ENCODE measurements at regions not wholly inside any gene's neighbourhood (a gene's known extent, or its start where the extent isn't known, plus 50 kb on each side); places are given as distances from the start of the nearest gene placed in this dataset.
"Not testable (repeated sequence)": the region's sequence is repeated elsewhere in the genome, so short reads cannot be mapped to it uniquely, and the experiment has no call there.

- not testable (repeated sequence) for H3K9me3 Mint-ChIP-seq; DNase-seq (ENCODE audit: low spot score); H3K27me3 Mint-ChIP-seq (ENCODE audit: low read depth); H3K36me3 Mint-ChIP-seq (ENCODE audit: low read depth); H3K4me1 Mint-ChIP-seq (ENCODE audit: low read depth); H3K27ac Mint-ChIP-seq; H3K4me3 Mint-ChIP-seq
Observed at GRCh38 chr10:81207359-81207758, 667.6 kb upstream of the NRG3 start.

- no peaks in the 10 kb centered on the region for H3K36me3 Mint-ChIP-seq (ENCODE audit: low read depth)
- no peaks in the 10 kb centered on the region for H3K9me3 Mint-ChIP-seq
- H3K4me3 Mint-ChIP-seq, result no peak overlapping the region
- no peak overlapping the region for H3K27ac Mint-ChIP-seq
- no peaks in the 10 kb centered on the region for H3K27me3 Mint-ChIP-seq (ENCODE audit: low read depth)
- no peak for DNase-seq (ENCODE audit: low spot score)
- no peaks in the 10 kb centered on the region for H3K4me1 Mint-ChIP-seq (ENCODE audit: low read depth)
Observed at GRCh38 chr10:81213370-81213769, 661.6 kb upstream of the NRG3 start.

GRCh38 chr10:81215498-81215897 is 659.5 kb upstream of the NRG3 start:
- no peak for DNase-seq (ENCODE audit: low spot score)
- Mint-ChIP-seq H3K9me3 (no peaks in the 10 kb centered on the region), H3K36me3 (ENCODE audit: low read depth) (no peaks in the 10 kb centered on the region), H3K27me3 (ENCODE audit: low read depth) (no peaks in the 10 kb centered on the region), H3K27ac (no peak overlapping the region), H3K4me3 (no peak overlapping the region), H3K4me1 (ENCODE audit: low read depth) (no peaks in the 10 kb centered on the region)

GRCh38 chr10:81216949-81217348 is 658.0 kb upstream of the NRG3 start:
- no peaks in the 10 kb centered on the region for H3K27me3 Mint-ChIP-seq (ENCODE audit: low read depth)
- no peak overlapping the region for H3K27ac Mint-ChIP-seq
- no peak for DNase-seq (ENCODE audit: low spot score)
- H3K9me3 Mint-ChIP-seq, result no peaks in the 10 kb centered on the region
- no peaks in the 10 kb centered on the region for H3K36me3 Mint-ChIP-seq (ENCODE audit: low read depth)
- H3K4me3 Mint-ChIP-seq, result no peak overlapping the region
- H3K4me1 Mint-ChIP-seq (ENCODE audit: low read depth), result no peaks in the 10 kb centered on the region

GRCh38 chr10:81218307-81218706 is 656.7 kb upstream of the NRG3 start:
- Mint-ChIP-seq H3K36me3 (ENCODE audit: low read depth) (no peaks in the 10 kb centered on the region), H3K9me3 (no peaks in the 10 kb centered on the region), H3K4me1 (ENCODE audit: low read depth) (no peaks in the 10 kb centered on the region), H3K27ac (no peak overlapping the region), H3K4me3 (no peak overlapping the region), H3K27me3 (ENCODE audit: low read depth) (no peaks in the 10 kb centered on the region)
- no peak for DNase-seq (ENCODE audit: low spot score)

- Mint-ChIP-seq H3K36me3 (ENCODE audit: low read depth) (no peaks in the 10 kb centered on the region), H3K4me3 (no peak overlapping the region), H3K27me3 (ENCODE audit: low read depth) (no peaks in the 10 kb centered on the region), H3K9me3 (no peaks in the 10 kb centered on the region), H3K27ac (no peak overlapping the region), H3K4me1 (ENCODE audit: low read depth) (no peaks in the 10 kb centered on the region)
- no peak for DNase-seq (ENCODE audit: low spot score)
Observed at GRCh38 chr10:81219758-81220157, 655.2 kb upstream of the NRG3 start.

GRCh38 chr10:81248886-81249285 is 626.1 kb upstream of the NRG3 start:
- no peak for DNase-seq (ENCODE audit: low spot score)
- Mint-ChIP-seq H3K4me3 (no peak overlapping the region), H3K36me3 (ENCODE audit: low read depth) (no peaks in the 10 kb centered on the region), H3K9me3 (peaks cover 3% of the 10 kb centered on the region), H3K4me1 (ENCODE audit: low read depth) (no peaks in the 10 kb centered on the region), H3K27ac (no peak overlapping the region), H3K27me3 (ENCODE audit: low read depth) (no peaks in the 10 kb centered on the region)

- no peak for DNase-seq (ENCODE audit: low spot score)
- H3K27me3 Mint-ChIP-seq (ENCODE audit: low read depth), result no peaks in the 10 kb centered on the region
- H3K4me3 Mint-ChIP-seq, result no peak overlapping the region
- no peaks in the 10 kb centered on the region for H3K9me3 Mint-ChIP-seq
- H3K27ac Mint-ChIP-seq, result no peak overlapping the region
- no peaks in the 10 kb centered on the region for H3K4me1 Mint-ChIP-seq (ENCODE audit: low read depth)
- H3K36me3 Mint-ChIP-seq (ENCODE audit: low read depth), result no peaks in the 10 kb centered on the region
Observed at GRCh38 chr10:81251457-81252115, 623.4 kb upstream of the NRG3 start.

- H3K9me3 Mint-ChIP-seq; H3K27ac Mint-ChIP-seq; H3K27me3 Mint-ChIP-seq (ENCODE audit: low read depth); H3K36me3 Mint-ChIP-seq (ENCODE audit: low read depth); DNase-seq (ENCODE audit: low spot score); H3K4me1 Mint-ChIP-seq (ENCODE audit: low read depth); H3K4me3 Mint-ChIP-seq: not testable (repeated sequence)
Observed at GRCh38 chr10:81264991-81265390, 610.0 kb upstream of the NRG3 start.

- H3K27me3 Mint-ChIP-seq (ENCODE audit: low read depth), result no peaks in the 10 kb centered on the region
- H3K27ac Mint-ChIP-seq, result no peak overlapping the region
- H3K36me3 Mint-ChIP-seq (ENCODE audit: low read depth), result no peaks in the 10 kb centered on the region
- peaks cover 21% of the 10 kb centered on the region for H3K9me3 Mint-ChIP-seq
- H3K4me3 Mint-ChIP-seq, result no peak overlapping the region
- DNase-seq (ENCODE audit: low spot score), result no peak
- no peaks in the 10 kb centered on the region for H3K4me1 Mint-ChIP-seq (ENCODE audit: low read depth)
Observed at GRCh38 chr10:81270051-81270450, 604.9 kb upstream of the NRG3 start.

- Mint-ChIP-seq H3K4me3 (no peak overlapping the region), H3K9me3 (peaks cover 10% of the 10 kb centered on the region), H3K4me1 (ENCODE audit: low read depth) (no peaks in the 10 kb centered on the region), H3K36me3 (ENCODE audit: low read depth) (no peaks in the 10 kb centered on the region), H3K27ac (no peak overlapping the region), H3K27me3 (ENCODE audit: low read depth) (no peaks in the 10 kb centered on the region)
- DNase-seq (ENCODE audit: low spot score), result no peak
Observed at GRCh38 chr10:81280497-81281479, 594.2 kb upstream of the NRG3 start.

GRCh38 chr10:81288544-81288943 is 586.5 kb upstream of the NRG3 start:
- H3K4me1 Mint-ChIP-seq (ENCODE audit: low read depth), result no peaks in the 10 kb centered on the region
- peaks cover 18% of the 10 kb centered on the region for H3K9me3 Mint-ChIP-seq
- DNase-seq (ENCODE audit: low spot score), result no peak
- H3K4me3 Mint-ChIP-seq, result no peak overlapping the region
- H3K36me3 Mint-ChIP-seq (ENCODE audit: low read depth), result no peaks in the 10 kb centered on the region
- H3K27ac Mint-ChIP-seq, result no peak overlapping the region
- H3K27me3 Mint-ChIP-seq (ENCODE audit: low read depth), result no peaks in the 10 kb centered on the region

GRCh38 chr10:81297292-81297691 is 577.7 kb upstream of the NRG3 start:
- no peak overlapping the region for H3K4me3 Mint-ChIP-seq
- no peaks in the 10 kb centered on the region for H3K4me1 Mint-ChIP-seq (ENCODE audit: low read depth)
- no peaks in the 10 kb centered on the region for H3K36me3 Mint-ChIP-seq (ENCODE audit: low read depth)
- peaks cover 10% of the 10 kb centered on the region for H3K9me3 Mint-ChIP-seq
- H3K27me3 Mint-ChIP-seq (ENCODE audit: low read depth), result no peaks in the 10 kb centered on the region
- H3K27ac Mint-ChIP-seq, result no peak overlapping the region
- DNase-seq (ENCODE audit: low spot score), result no peak

GRCh38 chr10:81303656-81304055 is 571.3 kb upstream of the NRG3 start:
- no peak for DNase-seq (ENCODE audit: low spot score)
- H3K27me3 Mint-ChIP-seq (ENCODE audit: low read depth), result no peaks in the 10 kb centered on the region
- no peaks in the 10 kb centered on the region for H3K36me3 Mint-ChIP-seq (ENCODE audit: low read depth)
- peaks cover 18% of the 10 kb centered on the region for H3K9me3 Mint-ChIP-seq
- H3K27ac Mint-ChIP-seq, result no peak overlapping the region
- no peaks in the 10 kb centered on the region for H3K4me1 Mint-ChIP-seq (ENCODE audit: low read depth)
- no peak overlapping the region for H3K4me3 Mint-ChIP-seq

All from T-helper 2 cell treated with Interferon-gamma antibody and Interleukin-4, amounts not matched to agents 5 μg/mL and 100 μg/mL, for 36 hours (primary cell).